NT2/D1 (cell line): ENCODE measurements at regions not wholly inside any gene's neighbourhood (a gene's known extent, or its start where the extent isn't known, plus 50 kb on each side); places are given as distances from the start of the nearest gene placed in this dataset.

Experiments used
- SUZ12 ChIP-seq: IDR thresholded peaks from 2 replicates; pipeline ENCODE4 v1.6.1; 2011; ENCODE audit not compliant: insufficient read length, insufficient read depth; ENCODE audit errors: extremely low read depth
- YY1 ChIP-seq: IDR thresholded peaks from 2 replicates; pipeline ENCODE4 v1.6.1; 2011; ENCODE audit not compliant: insufficient read length, insufficient read depth
- ZNF274 ChIP-seq: IDR thresholded peaks from 2 replicates; pipeline ENCODE4 v1.6.1; 2011; ENCODE audit warnings: mild to moderate bottlenecking, low read depth, low read length

DNA sequence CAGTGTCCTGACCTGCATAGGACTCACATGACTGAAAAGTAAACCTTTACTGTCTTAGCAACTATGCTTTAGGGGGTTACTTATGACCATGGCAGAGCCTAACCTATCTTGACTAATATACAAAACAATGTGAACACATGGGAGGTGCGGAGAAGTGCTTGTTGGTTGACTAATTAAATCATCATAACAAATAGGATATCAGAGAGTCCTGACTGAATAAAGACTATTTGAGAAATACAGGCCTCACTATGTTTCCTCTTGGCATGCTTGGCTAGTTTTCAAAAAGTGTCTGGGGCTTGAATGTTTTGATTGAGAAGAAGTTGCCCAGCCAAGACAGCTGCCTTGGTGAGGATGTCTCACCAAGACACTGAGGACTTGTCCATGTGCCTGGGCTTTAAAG lies 104.4 kb upstream of the PHYHIPL start:
- TF ChIP-seq ZNF274 (no peak), YY1 (no peak), SUZ12 (no peak)
